Smooth muscle cell (in vitro differentiated cells): ENCODE measurements at regions not wholly inside any gene's neighbourhood (a gene's known extent, or its start where the extent isn't known, plus 50 kb on each side); places are given as distances from the start of the nearest gene placed in this dataset.
A peak's percentile ranks its signal among the peaks of the same experiment; 100 is the strongest.

Experiments
- DNase-seq: peaks from one replicate; lab custom pipeline; 2025; ENCODE audit not compliant: unreplicated experiment; lab: John Stamatoyannopoulos, UW
- H2AFZ ChIP-seq: fragments of 200-600 bp; sonication (generic); 2 replicates; pipeline ENCODE4 v1.6.0; 2016; ENCODE audit warnings: antibody characterized with exemption, low read depth, mild to moderate bottlenecking
- H3F3A ChIP-seq: fragments of 200-600 bp; sonication (generic); 2 replicates; pipeline ENCODE4 v1.6.0; 2017; ENCODE audit warnings: antibody characterized with exemption, low read depth
- H3K27ac ChIP-seq: fragments of 200-600 bp; sonication (generic); 2 replicates; pipeline ENCODE4 v1.5.1; 2016; ENCODE audit warnings: low read depth, mild to moderate bottlenecking
- H3K27me3 ChIP-seq: fragments of 200-600 bp; sonication (generic); 2 replicates; pipeline ENCODE4 v1.6.1; 2016; ENCODE audit warnings: low read depth, mild to moderate bottlenecking
- H3K36me3 ChIP-seq: fragments of 200-600 bp; sonication (generic); 2 replicates; pipeline ENCODE4 v1.5.1; 2016; ENCODE audit warnings: low read depth
- H3K4me1 ChIP-seq: fragments of 200-600 bp; sonication (generic); 2 replicates; pipeline ENCODE4 v1.5.1; 2016; ENCODE audit warnings: low read depth
- H3K4me2 ChIP-seq: fragments of 200-600 bp; sonication (generic); 2 replicates; pipeline ENCODE4 v1.6.0; 2016; ENCODE audit warnings: mild to moderate bottlenecking
- H3K4me3 ChIP-seq: fragments of 200-600 bp; sonication (generic); 2 replicates; pipeline ENCODE4 v1.5.1; 2016; ENCODE audit warnings: mild to moderate bottlenecking
- H3K79me2 ChIP-seq: fragments of 200-600 bp; sonication (generic); 2 replicates; pipeline ENCODE4 v1.6.0; 2016; ENCODE audit warnings: low read depth, mild to moderate bottlenecking
- H3K9ac ChIP-seq: fragments of 200-600 bp; sonication (generic); 2 replicates; pipeline ENCODE4 v1.6.0; 2016; ENCODE audit warnings: low read depth
- H3K9me3 ChIP-seq: fragments of 200-600 bp; sonication (generic); replicated peaks from 2 replicates; pipeline ENCODE4 v1.5.1; 2016; ENCODE audit warnings: low read depth
- H4K20me1 ChIP-seq: fragments of 200-600 bp; sonication (generic); 2 replicates; pipeline ENCODE4 v1.6.0; 2016; ENCODE audit warnings: low read depth
- CTCF ChIP-seq: fragments of 200-600 bp; sonication (generic); IDR thresholded peaks from 2 replicates; pipeline ENCODE4 v1.5.1; 2017; ENCODE audit warnings: borderline replicate concordance, mild to moderate bottlenecking, antibody characterized with exemption; ENCODE audit not compliant: insufficient read depth, poor library complexity, severe bottlenecking
- WGBS: methylation state at CpG from one replicate; pipeline ENCODE4 v1.1.7; 2016; ENCODE audit warnings: low lambda C conversion rate; 5-methylcytosine and 5-hydroxymethylcytosine counted together

GRCh38 chr13:111474136-111475002 lies 153.9 kb downstream of the TEX29 start:
- peak; percentile 70 for TF ChIP-seq CTCF
- H4K20me1 ChIP-seq, result no peaks in the 10 kb centered on the region
- no peaks in the 10 kb centered on the region for H3K36me3 ChIP-seq
- no peak overlapping the region for H3K9ac ChIP-seq
- no peaks in the 10 kb centered on the region for H3K79me2 ChIP-seq
- no peak for DNase-seq
- no peak overlapping the region for H2AFZ ChIP-seq
- H3K4me2 ChIP-seq, result no peak overlapping the region
- no peak overlapping the region for H3K27ac ChIP-seq
- no peak overlapping the region for H3K4me3 ChIP-seq
- peaks cover 9% of the 10 kb centered on the region for H3K27me3 ChIP-seq
- H3K9me3 ChIP-seq, result no peaks in the 10 kb centered on the region
- 72% methylated on average over 23 of the region's 23 CpGs for WGBS
- H3F3A ChIP-seq, result no peaks in the 10 kb centered on the region
- no peaks in the 10 kb centered on the region for H3K4me1 ChIP-seq

GRCh38 chr13:111475488-111475887 lies 155.0 kb downstream of the TEX29 start:
- H4K20me1 ChIP-seq, result no peaks in the 10 kb centered on the region
- H3K4me1 ChIP-seq, result no peaks in the 10 kb centered on the region
- H3F3A ChIP-seq, result no peaks in the 10 kb centered on the region
- H3K9ac ChIP-seq, result no peak overlapping the region
- H3K27ac ChIP-seq, result no peak overlapping the region
- no peak for TF ChIP-seq CTCF
- H3K4me2 ChIP-seq, result no peak overlapping the region
- no peak for DNase-seq
- no peaks in the 10 kb centered on the region for H3K79me2 ChIP-seq
- peaks cover 9% of the 10 kb centered on the region for H3K27me3 ChIP-seq
- H2AFZ ChIP-seq, result no peak overlapping the region
- no peaks in the 10 kb centered on the region for H3K9me3 ChIP-seq
- H3K4me3 ChIP-seq, result no peak overlapping the region
- 73% methylated on average over 8 of the region's 8 CpGs for WGBS
- no peaks in the 10 kb centered on the region for H3K36me3 ChIP-seq

- Histone ChIP-seq H3K27me3 (peaks cover 8% of the 10 kb centered on the region), H3F3A (no peaks in the 10 kb centered on the region), H4K20me1 (no peaks in the 10 kb centered on the region), H3K4me2 (no peak overlapping the region), H3K36me3 (no peaks in the 10 kb centered on the region), H3K4me3 (no peak overlapping the region), H3K4me1 (no peaks in the 10 kb centered on the region), H3K79me2 (no peaks in the 10 kb centered on the region), H3K9ac (no peak overlapping the region), H3K9me3 (no peaks in the 10 kb centered on the region), H2AFZ (no peak overlapping the region), H3K27ac (no peak overlapping the region)
- TF ChIP-seq CTCF, result no peak
- DNase-seq, result no peak
- WGBS, result 81% methylated on average over 6 of the region's 6 CpGs
Observed at GRCh38 chr13:111476197-111476596, 155.8 kb downstream of the TEX29 start.

GRCh38 chr13:111479412-111479811 lies 159.0 kb downstream of the TEX29 start:
- no peak overlapping the region for H3K27ac ChIP-seq
- H3K9ac ChIP-seq, result no peak overlapping the region
- no peaks in the 10 kb centered on the region for H3K4me1 ChIP-seq
- H3K27me3 ChIP-seq, result no peaks in the 10 kb centered on the region
- H3K4me2 ChIP-seq, result no peak overlapping the region
- TF ChIP-seq CTCF, result no peak
- WGBS, result 86% methylated on average over 14 of the region's 14 CpGs
- no peak for DNase-seq
- no peaks in the 10 kb centered on the region for H3F3A ChIP-seq
- no peaks in the 10 kb centered on the region for H3K79me2 ChIP-seq
- no peaks in the 10 kb centered on the region for H4K20me1 ChIP-seq
- H2AFZ ChIP-seq, result no peak overlapping the region
- H3K4me3 ChIP-seq, result no peak overlapping the region
- no peaks in the 10 kb centered on the region for H3K9me3 ChIP-seq
- no peaks in the 10 kb centered on the region for H3K36me3 ChIP-seq
